SK-N-SH treated with all-trans-retinoic acid at 6 μM for 48 hours (cell line): ENCODE measurements at regions not wholly inside any gene's neighbourhood (a gene's known extent, or its start where the extent isn't known, plus 50 kb on each side); places are given as distances from the start of the nearest gene placed in this dataset.

Source experiments
- ATAC-seq: fragments of 200-7000 bp; cut with Tn5 transposase; 3 replicates; pipeline ENCODE4 v1.9.1; 2020; ENCODE audit warnings: mild to moderate bottlenecking, moderate library complexity
- BACH2 ChIP-seq: fragments of 250-450 bp; sonication (Bioruptor Pico); IDR thresholded peaks from 2 replicates; pipeline ENCODE4 v1.9.0; 2021; ENCODE audit warnings: mild to moderate bottlenecking, borderline replicate concordance
- CREB5 ChIP-seq: fragments of 250-450 bp; sonication (Bioruptor Pico); IDR thresholded peaks from 2 replicates; pipeline ENCODE4 v1.5.1; 2020; ENCODE audit warnings: low read depth, mild to moderate bottlenecking, moderate library complexity
- CSDC2 ChIP-seq: fragments of 250-450 bp; sonication (Bioruptor Pico); IDR thresholded peaks from 2 replicates; pipeline ENCODE4 v1.5.0; 2020; ENCODE audit warnings: mild to moderate bottlenecking, moderate library complexity
- CSRNP3 ChIP-seq: fragments of 250-450 bp; sonication (Bioruptor Pico); IDR thresholded peaks from 2 replicates; pipeline ENCODE4 v1.5.1; 2021; ENCODE audit warnings: mild to moderate bottlenecking, moderate library complexity
- ESRRG ChIP-seq: fragments of 250-450 bp; sonication (Bioruptor Pico); IDR thresholded peaks from 2 replicates; pipeline ENCODE4 v1.6.1; 2021; ENCODE audit warnings: mild to moderate bottlenecking
- GLIS3 ChIP-seq: fragments of 250-450 bp; sonication (Bioruptor Pico); IDR thresholded peaks from 2 replicates; pipeline ENCODE4 v1.5.0; 2020; ENCODE audit warnings: mild to moderate bottlenecking, moderate library complexity
- ISL1 ChIP-seq: fragments of 250-450 bp; sonication (Bioruptor Pico); IDR thresholded peaks from 2 replicates; pipeline ENCODE4 v2.1.2; 2022; ENCODE audit warnings: mild to moderate bottlenecking, moderate library complexity
- OSR1 ChIP-seq: fragments of 250-450 bp; sonication (Bioruptor Pico); IDR thresholded peaks from 2 replicates; pipeline ENCODE4 v1.8.0; 2022; ENCODE audit warnings: moderate library complexity, mild to moderate bottlenecking, inconsistent platforms
- PATZ1 ChIP-seq: fragments of 250-450 bp; sonication (Bioruptor Pico); IDR thresholded peaks from 2 replicates; pipeline ENCODE4 v1.8.0; 2020; ENCODE audit warnings: mild to moderate bottlenecking, moderate library complexity, borderline replicate concordance
- POU6F1 ChIP-seq: fragments of 250-450 bp; sonication (Bioruptor Pico); IDR thresholded peaks from 2 replicates; pipeline ENCODE4 v1.8.0; 2021; ENCODE audit warnings: low read depth, mild to moderate bottlenecking, moderate library complexity, borderline replicate concordance
- PPARA ChIP-seq: fragments of 250-450 bp; sonication (Bioruptor Pico); IDR thresholded peaks from 2 replicates; pipeline ENCODE4 v1.5.0; 2020; ENCODE audit warnings: mild to moderate bottlenecking, borderline replicate concordance
- RARB ChIP-seq: fragments of 250-450 bp; sonication (Bioruptor Pico); IDR thresholded peaks from 2 replicates; pipeline ENCODE4 v1.8.0; 2021; ENCODE audit warnings: mild to moderate bottlenecking, moderate library complexity
- SNAI2 ChIP-seq: fragments of 250-450 bp; sonication (Bioruptor Pico); IDR thresholded peaks from 2 replicates; pipeline ENCODE4 v1.5.0; 2020; ENCODE audit warnings: mild to moderate bottlenecking, moderate library complexity
- TOX ChIP-seq: fragments of 250-450 bp; sonication (Bioruptor Pico); IDR thresholded peaks from 2 replicates; pipeline ENCODE4 v1.8.0; 2021; ENCODE audit warnings: mild to moderate bottlenecking, moderate library complexity, borderline replicate concordance
- ZC3H10 ChIP-seq: fragments of 250-450 bp; sonication (Bioruptor Pico); IDR thresholded peaks from 2 replicates; pipeline ENCODE4 v1.5.1; 2021; ENCODE audit warnings: mild to moderate bottlenecking, moderate library complexity
- ZFP3 ChIP-seq: fragments of 250-450 bp; sonication (Bioruptor Pico); IDR thresholded peaks from 2 replicates; pipeline ENCODE4 v1.5.0; 2020; ENCODE audit warnings: mild to moderate bottlenecking, moderate library complexity
- ZFP30 ChIP-seq: fragments of 450-650 bp; formaldehyde crosslinking; IDR thresholded peaks from 2 replicates; pipeline ENCODE4 v1.5.0; 2022; ENCODE audit warnings: mild to moderate bottlenecking, moderate library complexity
- ZNF565 ChIP-seq: fragments of 450-650 bp; formaldehyde crosslinking; conservative IDR thresholded peaks from 2 replicates; pipeline ENCODE4 v1.5.0; 2020; ENCODE audit warnings: low read depth, mild to moderate bottlenecking, moderate library complexity
- ZNF70 ChIP-seq: fragments of 450-650 bp; formaldehyde crosslinking; IDR thresholded peaks from 2 replicates; pipeline ENCODE4 v1.5.0; 2020; ENCODE audit warnings: mild to moderate bottlenecking, moderate library complexity
- ZNF8 ChIP-seq: fragments of 450-650 bp; formaldehyde crosslinking; IDR thresholded peaks from 2 replicates; pipeline ENCODE4 v1.5.0; 2020; ENCODE audit warnings: mild to moderate bottlenecking, moderate library complexity

- TF ChIP-seq ISL1 (CRISPR knock-in tag) (no peak), ZNF8 (CRISPR knock-in tag) (no peak), ZFP3 (CRISPR knock-in tag) (no peak), TOX (CRISPR knock-in tag) (no peak), OSR1 (CRISPR knock-in tag) (no peak), CSDC2 (CRISPR knock-in tag) (no peak), GLIS3 (CRISPR knock-in tag) (no peak), PPARA (CRISPR knock-in tag) (no peak), CREB5 (CRISPR knock-in tag) (no peak), ZC3H10 (CRISPR knock-in tag) (no peak), POU6F1 (CRISPR knock-in tag) (no peak), ESRRG (CRISPR knock-in tag) (no peak), BACH2 (CRISPR knock-in tag) (no peak)
- TF ChIP-seq, all 23 proteins: peak for 0
- ATAC-seq = no peak
These were observed 464.3 kb downstream of the EPM2A start for GRCh38 chr6:145271040-145271439.

GRCh38 chr6:145271577-145271976 is 463.7 kb downstream of the EPM2A start:
- no peak for ATAC-seq
- TF ChIP-seq CSRNP3 (CRISPR knock-in tag) = no peak
- TF ChIP-seq OSR1 (CRISPR knock-in tag) = no peak
- no peak for TF ChIP-seq ZNF8 (CRISPR knock-in tag)
- TF ChIP-seq CREB5 (CRISPR knock-in tag) = no peak
- no peak for TF ChIP-seq ZNF565 (CRISPR knock-in tag)
- TF ChIP-seq ZC3H10 (CRISPR knock-in tag) = no peak
- no peak for TF ChIP-seq ZFP3 (CRISPR knock-in tag)

- no peak for ATAC-seq
- TF ChIP-seq ISL1 (CRISPR knock-in tag) = no peak
- no peak for TF ChIP-seq BACH2 (CRISPR knock-in tag)
- TF ChIP-seq CREB5 (CRISPR knock-in tag) = no peak
- no peak for TF ChIP-seq OSR1 (CRISPR knock-in tag)
- TF ChIP-seq TOX (CRISPR knock-in tag) = no peak
- no peak for TF ChIP-seq ZNF565 (CRISPR knock-in tag)
- TF ChIP-seq CSDC2 (CRISPR knock-in tag) = no peak
- no peak for TF ChIP-seq ZNF8 (CRISPR knock-in tag)
- no peak for TF ChIP-seq PATZ1 (CRISPR knock-in tag)
- TF ChIP-seq ZFP30 (CRISPR knock-in tag) = no peak
- no peak for TF ChIP-seq ZNF70 (CRISPR knock-in tag)
- TF ChIP-seq SNAI2 = no peak
- no peak for TF ChIP-seq RARB
- TF ChIP-seq POU6F1 (CRISPR knock-in tag) = no peak
- TF ChIP-seq GLIS3 (CRISPR knock-in tag) = no peak
- no peak for TF ChIP-seq PPARA (CRISPR knock-in tag)
These were observed 463.1 kb downstream of the EPM2A start for GRCh38 chr6:145272246-145272645.
